SK-N-SH treated with all-trans-retinoic acid at 6 μM for 48 hours (cell line): ENCODE measurements at regions not wholly inside any gene's neighbourhood (a gene's known extent, or its start where the extent isn't known, plus 50 kb on each side); places are given as distances from the start of the nearest gene placed in this dataset.

Experiments
- ATAC-seq: fragments of 200-7000 bp; cut with Tn5 transposase; 3 replicates; pipeline ENCODE4 v1.9.1; 2020; ENCODE audit warnings: mild to moderate bottlenecking, moderate library complexity
- ARNTL ChIP-seq: fragments of 450-650 bp; formaldehyde crosslinking; IDR thresholded peaks from 2 replicates; pipeline ENCODE4 v1.5.0; 2020; ENCODE audit warnings: low read depth, mild to moderate bottlenecking, moderate library complexity, borderline replicate concordance
- BACH2 ChIP-seq: fragments of 250-450 bp; sonication (Bioruptor Pico); IDR thresholded peaks from 2 replicates; pipeline ENCODE4 v1.9.0; 2021; ENCODE audit warnings: mild to moderate bottlenecking, borderline replicate concordance
- CREB5 ChIP-seq: fragments of 250-450 bp; sonication (Bioruptor Pico); IDR thresholded peaks from 2 replicates; pipeline ENCODE4 v1.5.1; 2020; ENCODE audit warnings: low read depth, mild to moderate bottlenecking, moderate library complexity
- CSDC2 ChIP-seq: fragments of 250-450 bp; sonication (Bioruptor Pico); IDR thresholded peaks from 2 replicates; pipeline ENCODE4 v1.5.0; 2020; ENCODE audit warnings: mild to moderate bottlenecking, moderate library complexity
- CSRNP3 ChIP-seq: fragments of 250-450 bp; sonication (Bioruptor Pico); IDR thresholded peaks from 2 replicates; pipeline ENCODE4 v1.5.1; 2021; ENCODE audit warnings: mild to moderate bottlenecking, moderate library complexity
- ESRRG ChIP-seq: fragments of 250-450 bp; sonication (Bioruptor Pico); IDR thresholded peaks from 2 replicates; pipeline ENCODE4 v1.6.1; 2021; ENCODE audit warnings: mild to moderate bottlenecking
- GLIS3 ChIP-seq: fragments of 250-450 bp; sonication (Bioruptor Pico); IDR thresholded peaks from 2 replicates; pipeline ENCODE4 v1.5.0; 2020; ENCODE audit warnings: mild to moderate bottlenecking, moderate library complexity
- ISL1 ChIP-seq: fragments of 250-450 bp; sonication (Bioruptor Pico); IDR thresholded peaks from 2 replicates; pipeline ENCODE4 v2.1.2; 2022; ENCODE audit warnings: mild to moderate bottlenecking, moderate library complexity
- OSR1 ChIP-seq: fragments of 250-450 bp; sonication (Bioruptor Pico); IDR thresholded peaks from 2 replicates; pipeline ENCODE4 v1.8.0; 2022; ENCODE audit warnings: moderate library complexity, mild to moderate bottlenecking, inconsistent platforms
- PATZ1 ChIP-seq: fragments of 250-450 bp; sonication (Bioruptor Pico); IDR thresholded peaks from 2 replicates; pipeline ENCODE4 v1.8.0; 2020; ENCODE audit warnings: mild to moderate bottlenecking, moderate library complexity, borderline replicate concordance
- POU6F1 ChIP-seq: fragments of 250-450 bp; sonication (Bioruptor Pico); IDR thresholded peaks from 2 replicates; pipeline ENCODE4 v1.8.0; 2021; ENCODE audit warnings: low read depth, mild to moderate bottlenecking, moderate library complexity, borderline replicate concordance
- PPARA ChIP-seq: fragments of 250-450 bp; sonication (Bioruptor Pico); IDR thresholded peaks from 2 replicates; pipeline ENCODE4 v1.5.0; 2020; ENCODE audit warnings: mild to moderate bottlenecking, borderline replicate concordance
- SNAI2 ChIP-seq: fragments of 250-450 bp; sonication (Bioruptor Pico); IDR thresholded peaks from 2 replicates; pipeline ENCODE4 v1.5.0; 2020; ENCODE audit warnings: mild to moderate bottlenecking, moderate library complexity
- TCF4 ChIP-seq: fragments of 250-450 bp; sonication (Bioruptor Pico); IDR thresholded peaks from 2 replicates; pipeline ENCODE4 v1.8.0; 2021; ENCODE audit warnings: mild to moderate bottlenecking, moderate library complexity, borderline replicate concordance
- TOX ChIP-seq: fragments of 250-450 bp; sonication (Bioruptor Pico); IDR thresholded peaks from 2 replicates; pipeline ENCODE4 v1.8.0; 2021; ENCODE audit warnings: mild to moderate bottlenecking, moderate library complexity, borderline replicate concordance
- TSHZ2 ChIP-seq: fragments of 250-450 bp; sonication (Bioruptor Pico); IDR thresholded peaks from 2 replicates; pipeline ENCODE4 v1.5.0; 2020; ENCODE audit warnings: mild to moderate bottlenecking, moderate library complexity
- ZC3H10 ChIP-seq: fragments of 250-450 bp; sonication (Bioruptor Pico); IDR thresholded peaks from 2 replicates; pipeline ENCODE4 v1.5.1; 2021; ENCODE audit warnings: mild to moderate bottlenecking, moderate library complexity
- ZFP3 ChIP-seq: fragments of 250-450 bp; sonication (Bioruptor Pico); IDR thresholded peaks from 2 replicates; pipeline ENCODE4 v1.5.0; 2020; ENCODE audit warnings: mild to moderate bottlenecking, moderate library complexity
- ZFP30 ChIP-seq: fragments of 450-650 bp; formaldehyde crosslinking; IDR thresholded peaks from 2 replicates; pipeline ENCODE4 v1.5.0; 2022; ENCODE audit warnings: mild to moderate bottlenecking, moderate library complexity
- ZNF565 ChIP-seq: fragments of 450-650 bp; formaldehyde crosslinking; conservative IDR thresholded peaks from 2 replicates; pipeline ENCODE4 v1.5.0; 2020; ENCODE audit warnings: low read depth, mild to moderate bottlenecking, moderate library complexity
- ZNF70 ChIP-seq: fragments of 450-650 bp; formaldehyde crosslinking; IDR thresholded peaks from 2 replicates; pipeline ENCODE4 v1.5.0; 2020; ENCODE audit warnings: mild to moderate bottlenecking, moderate library complexity
- ZNF8 ChIP-seq: fragments of 450-650 bp; formaldehyde crosslinking; IDR thresholded peaks from 2 replicates; pipeline ENCODE4 v1.5.0; 2020; ENCODE audit warnings: mild to moderate bottlenecking, moderate library complexity

- ATAC-seq = no peak
- TF ChIP-seq ZC3H10 (CRISPR knock-in tag) (no peak), GLIS3 (no peak), PPARA (CRISPR knock-in tag) (no peak), TCF4 (CRISPR knock-in tag) (no peak), CREB5 (no peak), POU6F1 (CRISPR knock-in tag) (no peak), PATZ1 (CRISPR knock-in tag) (no peak), CSRNP3 (CRISPR knock-in tag) (no peak), SNAI2 (no peak), ESRRG (CRISPR knock-in tag) (no peak), ISL1 (CRISPR knock-in tag) (no peak), ZNF8 (CRISPR knock-in tag) (no peak)
Observed at GRCh38 chr6:130749402-130749801, 77.8 kb upstream of the SMLR1 start.

- ATAC-seq = no peak
- TF ChIP-seq SNAI2 = no peak
- TF ChIP-seq BACH2 (CRISPR knock-in tag) = no peak
- TF ChIP-seq ZNF70 = no peak
- no peak for TF ChIP-seq POU6F1 (CRISPR knock-in tag)
- TF ChIP-seq TSHZ2 = no peak
- TF ChIP-seq ESRRG (CRISPR knock-in tag) = no peak
- no peak for TF ChIP-seq CSDC2 (CRISPR knock-in tag)
- no peak for TF ChIP-seq GLIS3
- TF ChIP-seq ISL1 (CRISPR knock-in tag) = no peak
- TF ChIP-seq ZNF8 (CRISPR knock-in tag) = no peak
- no peak for TF ChIP-seq OSR1 (CRISPR knock-in tag)
- no peak for TF ChIP-seq PPARA (CRISPR knock-in tag)
- TF ChIP-seq ARNTL (CRISPR knock-in tag) = no peak
- TF ChIP-seq TOX (CRISPR knock-in tag) = no peak
- TF ChIP-seq ZFP30 (CRISPR knock-in tag) = no peak
- TF ChIP-seq ZNF565 (CRISPR knock-in tag) = no peak
- no peak for TF ChIP-seq ZC3H10 (CRISPR knock-in tag)
- TF ChIP-seq ZFP3 (CRISPR knock-in tag) = no peak
Observed at GRCh38 chr6:130752267-130752666, 74.9 kb upstream of the SMLR1 start.
